SW480 (cell line): ENCODE measurements at regions not wholly inside any gene's neighbourhood (a gene's known extent, or its start where the extent isn't known, plus 50 kb on each side); places are given as distances from the start of the nearest gene placed in this dataset.
"Not testable (repeated sequence)": the region's sequence is repeated elsewhere in the genome, so short reads cannot be mapped to it uniquely, and the experiment has no call there.

Source experiments
- DNase-seq: peaks from one replicate; pipeline ENCODE4 v3.0.0-alpha.2; 2016; ENCODE audit warnings: low spot score

DNA sequence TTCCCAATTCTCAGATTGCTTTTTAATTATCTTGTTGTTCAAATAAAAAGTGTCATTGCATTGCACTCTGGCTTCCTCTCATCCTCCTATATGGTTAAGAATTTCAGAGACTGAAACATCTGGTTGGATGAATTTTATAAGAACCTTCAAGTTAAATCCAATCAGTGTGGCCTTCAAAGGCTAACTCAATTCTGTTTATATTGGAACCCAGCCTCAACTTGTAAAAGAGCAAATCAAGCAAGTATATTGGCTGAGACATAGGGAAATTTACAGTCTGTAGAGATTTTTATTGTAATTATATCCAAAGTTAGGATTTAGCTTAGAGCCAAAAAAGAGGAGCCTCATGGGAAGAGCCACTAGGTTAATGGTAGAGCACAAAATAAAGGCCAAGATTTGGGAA, 159.9 kb upstream of the FER start:
- no peak for DNase-seq

DNA sequence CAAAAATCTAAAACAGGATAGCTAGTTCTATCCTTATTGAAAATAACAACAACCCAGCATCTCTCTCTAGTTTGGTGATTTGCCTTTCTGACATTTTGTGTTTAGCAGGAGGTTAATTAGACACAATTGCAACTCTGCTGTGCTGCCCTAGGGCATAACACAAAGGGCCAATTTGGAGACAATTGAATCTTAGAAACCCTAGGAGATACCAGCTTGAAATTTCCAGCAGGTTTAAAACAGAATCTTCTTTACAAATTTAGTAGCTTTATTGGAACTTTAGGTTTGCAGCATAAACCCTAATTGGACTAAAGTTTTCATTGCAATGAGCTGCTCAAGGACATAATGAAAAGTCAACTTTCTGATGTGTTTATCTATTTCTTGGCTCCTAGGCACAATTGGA, 166.7 kb upstream of the FER start:
- no peak for DNase-seq

DNA sequence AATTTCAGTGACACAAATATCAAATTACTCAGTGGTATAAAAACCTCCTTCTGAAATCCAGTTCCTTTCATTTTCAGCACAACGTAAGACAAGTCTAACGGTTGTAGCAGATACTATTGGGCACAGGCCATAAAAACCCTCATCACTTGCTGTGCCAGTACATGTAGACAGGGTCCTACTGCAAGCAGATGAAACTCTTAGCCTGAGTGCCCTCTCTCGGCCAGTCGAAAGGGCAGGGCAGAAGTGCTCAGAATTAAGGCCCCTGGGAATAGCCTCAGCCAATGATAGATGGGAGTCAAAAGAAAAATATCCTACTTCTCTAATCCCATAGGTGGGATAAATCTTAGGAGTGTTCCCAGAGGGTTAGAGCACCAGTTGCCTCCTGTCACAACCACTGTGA, 168.5 kb upstream of the FER start:
- no peak for DNase-seq

DNA sequence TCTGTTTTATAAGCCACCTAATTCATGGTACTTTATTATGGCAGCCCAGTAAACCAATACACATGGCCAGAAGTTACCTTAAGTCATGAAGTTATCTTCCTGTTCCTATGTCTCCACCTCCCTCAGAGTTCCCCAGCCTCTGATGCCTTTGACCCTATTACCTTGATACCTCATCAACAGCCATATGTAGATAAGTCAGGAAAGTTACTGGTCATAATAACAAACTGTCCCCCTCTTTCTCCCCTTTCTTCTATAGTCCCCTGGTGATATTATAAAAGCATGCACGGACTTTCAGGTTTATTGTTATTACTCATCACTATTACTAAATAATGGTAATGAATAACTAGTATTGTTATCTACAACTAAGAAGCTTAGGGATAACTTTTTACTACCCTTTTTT, 168.9 kb upstream of the FER start:
- DNase-seq, result no peak

DNA sequence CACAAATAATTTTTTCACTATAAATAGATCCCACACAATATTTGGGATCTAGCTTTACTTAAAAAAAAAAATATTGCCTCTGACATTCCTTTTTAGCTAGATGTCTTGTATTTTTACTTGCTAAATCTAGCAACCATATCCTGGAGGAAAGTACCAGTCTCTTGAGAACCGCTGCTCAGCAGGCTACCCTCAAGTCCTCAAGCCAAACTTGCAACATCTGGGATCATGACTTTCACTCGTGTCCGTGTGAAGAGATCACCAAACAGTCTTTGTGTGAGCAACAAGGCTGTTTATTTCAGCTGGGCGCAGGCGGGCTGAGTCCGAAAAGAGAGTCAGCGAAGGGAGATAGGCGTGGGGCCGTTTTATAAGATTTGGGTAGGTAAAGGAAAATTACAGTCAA, 180.3 kb upstream of the FER start:
- no peak for DNase-seq

DNA sequence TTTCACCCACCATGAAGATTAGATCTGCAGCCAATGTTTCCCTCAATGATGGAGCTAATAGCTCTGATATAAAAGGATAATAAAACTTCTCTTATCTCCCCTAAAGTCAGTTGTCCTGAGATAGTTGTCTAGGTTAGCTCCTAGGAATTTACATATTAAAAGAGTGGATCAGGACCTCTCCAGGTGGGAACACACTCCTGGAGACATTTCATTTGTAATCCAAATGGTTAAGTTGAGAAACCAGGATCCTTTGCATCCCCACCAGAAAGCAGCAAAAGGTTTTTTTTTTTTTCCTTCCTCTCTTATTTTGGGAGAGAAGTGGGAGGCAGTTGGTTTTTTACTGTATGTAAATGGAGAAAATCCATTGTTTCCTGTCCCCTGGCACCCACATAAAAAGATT, 182.5 kb upstream of the FBXL17 start:
- no peak for DNase-seq

DNA sequence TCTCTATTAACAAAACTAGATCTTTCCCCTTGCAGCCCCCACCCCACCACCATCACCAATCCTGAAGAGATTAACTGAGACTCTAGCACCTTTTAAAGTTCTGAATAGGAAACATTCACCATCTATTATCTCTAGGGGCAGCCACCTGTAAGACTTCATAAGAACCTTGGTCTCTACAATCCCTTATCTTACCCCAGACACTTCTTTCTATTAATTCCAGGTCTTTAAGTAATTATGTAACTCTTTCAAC, 180.2 kb upstream of the FBXL17 start:
- no peak for DNase-seq

GRCh38 chr5:108561416-108562204, 179.7 kb upstream of the FBXL17 start:
- no peak for DNase-seq

DNA sequence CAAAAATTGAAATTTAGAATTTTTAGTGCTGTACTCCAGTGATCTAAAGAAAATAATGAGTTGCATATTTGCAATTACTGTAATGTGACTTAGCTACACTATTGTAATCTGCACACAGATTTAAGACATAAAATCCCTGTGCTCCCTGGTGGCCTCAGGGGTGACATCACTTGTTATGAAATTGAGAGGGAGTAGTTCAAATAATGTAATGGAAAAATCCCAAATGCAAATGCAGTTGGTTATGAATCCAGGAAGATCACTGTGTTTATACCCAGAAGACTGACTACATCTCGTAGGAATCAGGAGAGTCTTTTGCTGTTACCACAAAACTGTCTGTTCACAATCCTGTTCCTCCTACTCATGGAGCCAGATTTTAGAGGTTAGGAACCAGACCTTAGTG, 178.7 kb upstream of the FBXL17 start:
- no peak for DNase-seq

DNA sequence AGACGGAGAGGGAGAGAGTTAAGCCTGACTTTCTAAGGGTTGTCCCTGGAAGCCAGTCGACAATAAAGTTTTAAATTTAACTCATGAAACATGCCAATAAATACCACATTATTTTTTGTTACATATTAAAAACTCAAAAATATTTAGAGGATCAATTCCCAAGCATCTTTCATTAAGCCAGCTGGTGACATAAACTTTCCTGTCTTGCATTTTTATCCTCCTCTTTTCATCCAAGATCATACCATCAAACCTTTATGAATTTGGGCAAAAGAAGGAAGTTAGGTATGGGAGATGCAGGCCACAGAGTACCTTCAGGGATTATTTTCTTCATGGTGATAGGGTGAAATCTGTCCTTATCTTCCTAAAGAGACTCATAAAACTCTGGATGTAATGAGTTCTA, 178.3 kb upstream of the FBXL17 start:
- DNase-seq, result no peak

DNA sequence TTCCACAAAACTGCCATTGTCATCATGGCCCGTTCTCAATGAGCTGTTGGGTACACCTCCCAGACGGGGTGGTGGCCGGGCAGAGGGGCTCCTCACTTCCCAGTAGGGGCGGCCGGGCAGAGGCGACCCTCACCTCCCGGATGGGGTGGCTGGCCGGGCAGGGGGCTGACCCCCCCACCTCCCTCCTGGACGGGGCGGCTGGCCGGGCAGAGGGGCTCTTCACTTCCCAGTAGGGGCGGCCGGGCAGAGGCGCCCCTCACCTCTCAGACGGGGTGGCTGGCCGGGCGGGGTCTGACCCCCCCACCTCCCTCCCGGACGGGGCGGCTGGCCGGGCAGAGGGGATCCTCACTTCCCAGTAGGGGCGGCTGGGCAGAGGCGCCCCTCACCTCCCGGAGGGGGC, 176.9 kb upstream of the FBXL17 start:
- DNase-seq, result not testable (repeated sequence)

GRCh38 chr5:108558142-108558541, 176.2 kb upstream of the FBXL17 start:
- not testable (repeated sequence) for DNase-seq

- no peak for DNase-seq
These were observed 175.8 kb upstream of the FBXL17 start for GRCh38 chr5:108557686-108558085.

DNA sequence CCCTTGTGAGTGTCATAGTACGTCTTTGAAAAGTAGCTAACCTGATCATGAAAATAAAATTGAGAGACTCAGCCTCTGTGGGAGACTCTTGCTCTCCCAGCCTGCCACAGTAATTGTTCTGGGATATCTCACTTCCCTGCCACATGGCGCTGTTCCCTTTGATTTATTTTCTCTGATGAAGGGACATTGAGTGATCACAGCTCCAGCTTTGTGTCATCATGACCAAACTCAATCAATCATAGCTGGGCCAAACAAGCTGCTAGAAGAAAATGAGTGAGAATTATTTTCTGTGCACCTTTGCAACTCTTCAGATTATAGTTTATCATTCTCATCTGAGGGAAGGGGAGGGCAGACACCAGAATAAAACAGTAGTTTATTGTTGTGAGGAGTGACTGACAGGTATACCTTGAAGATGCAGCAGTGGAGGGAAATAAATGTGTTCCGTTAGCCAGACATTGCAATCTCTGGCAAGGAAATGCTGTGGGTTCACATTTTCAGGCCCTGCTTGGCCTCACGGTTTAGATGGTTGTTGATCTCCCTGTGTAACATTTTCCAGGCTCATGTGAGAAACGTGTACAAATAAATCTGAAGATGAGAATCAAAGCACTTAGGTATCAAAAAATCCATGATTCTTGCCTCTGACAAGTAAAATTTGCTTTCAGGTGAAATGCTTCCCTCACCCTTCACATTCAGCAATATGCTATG, 174.7 kb upstream of the FBXL17 start:
- no peak for DNase-seq

GRCh38 chr5:108548684-108549596, 167.0 kb upstream of the FBXL17 start:
- DNase-seq, result no peak

DNA sequence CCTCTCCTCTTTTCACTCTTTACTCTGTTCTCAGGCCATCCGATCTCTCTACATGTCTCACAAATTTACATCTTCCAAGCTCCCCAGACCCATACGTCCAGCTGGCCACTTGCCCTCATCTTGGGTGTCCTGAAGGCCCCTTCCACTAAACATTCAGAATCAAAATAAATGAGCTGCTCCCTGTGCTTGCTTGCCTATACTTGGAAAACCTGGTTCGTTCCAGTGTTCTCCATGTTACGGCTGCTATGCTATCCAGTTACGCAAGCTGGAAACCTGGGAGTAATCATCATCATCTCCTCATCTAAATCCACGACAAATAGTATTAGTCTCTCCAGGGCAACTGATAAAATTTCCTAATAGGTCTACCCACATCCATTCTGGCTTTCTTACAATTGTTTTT, 165.0 kb upstream of the FBXL17 start:
- DNase-seq, result no peak

DNA sequence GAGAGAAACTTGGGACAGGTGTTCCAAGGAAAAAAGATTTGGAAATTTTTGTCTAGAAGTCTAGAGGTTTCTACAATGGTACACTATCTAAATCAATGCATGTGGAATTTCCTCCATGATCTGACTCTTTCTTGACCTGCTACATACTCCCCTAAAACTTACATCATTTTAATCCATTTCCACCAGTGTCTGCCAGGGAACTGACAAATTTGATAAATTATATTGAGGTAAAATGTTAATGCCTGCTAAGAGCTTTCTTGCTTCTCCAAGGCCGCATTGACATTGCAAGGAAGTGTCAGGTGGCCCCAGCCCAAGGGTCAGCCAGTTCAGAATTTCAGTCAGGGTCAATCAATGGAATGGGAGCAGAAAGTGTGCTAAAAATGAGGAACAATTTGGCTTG, 163.4 kb upstream of the FBXL17 start:
- DNase-seq, result no peak

GRCh38 chr5:108543486-108543885, 161.6 kb upstream of the FBXL17 start:
- DNase-seq, result no peak

GRCh38 chr5:108541836-108542235, 159.9 kb upstream of the FBXL17 start:
- DNase-seq, result no peak

- DNase-seq, result no peak
These were observed 154.4 kb upstream of the FBXL17 start for GRCh38 chr5:108536321-108536720.

DNA sequence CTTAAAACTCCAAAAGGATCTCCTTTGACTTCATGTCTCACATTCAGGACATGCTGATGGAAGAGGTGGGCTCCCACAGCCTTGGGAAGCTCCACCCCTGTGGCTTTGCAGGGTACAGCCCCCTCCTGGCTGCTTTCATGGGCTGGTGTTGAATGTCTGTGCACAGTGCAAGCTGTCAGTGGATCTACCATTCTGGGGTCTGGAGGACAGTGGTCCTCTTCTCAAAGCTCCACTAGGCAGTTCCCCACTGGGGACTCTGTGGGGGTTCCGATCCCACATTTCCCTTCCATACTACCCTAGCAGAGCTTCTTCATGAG, 150.2 kb upstream of the FBXL17 start:
- not testable (repeated sequence) for DNase-seq

DNA sequence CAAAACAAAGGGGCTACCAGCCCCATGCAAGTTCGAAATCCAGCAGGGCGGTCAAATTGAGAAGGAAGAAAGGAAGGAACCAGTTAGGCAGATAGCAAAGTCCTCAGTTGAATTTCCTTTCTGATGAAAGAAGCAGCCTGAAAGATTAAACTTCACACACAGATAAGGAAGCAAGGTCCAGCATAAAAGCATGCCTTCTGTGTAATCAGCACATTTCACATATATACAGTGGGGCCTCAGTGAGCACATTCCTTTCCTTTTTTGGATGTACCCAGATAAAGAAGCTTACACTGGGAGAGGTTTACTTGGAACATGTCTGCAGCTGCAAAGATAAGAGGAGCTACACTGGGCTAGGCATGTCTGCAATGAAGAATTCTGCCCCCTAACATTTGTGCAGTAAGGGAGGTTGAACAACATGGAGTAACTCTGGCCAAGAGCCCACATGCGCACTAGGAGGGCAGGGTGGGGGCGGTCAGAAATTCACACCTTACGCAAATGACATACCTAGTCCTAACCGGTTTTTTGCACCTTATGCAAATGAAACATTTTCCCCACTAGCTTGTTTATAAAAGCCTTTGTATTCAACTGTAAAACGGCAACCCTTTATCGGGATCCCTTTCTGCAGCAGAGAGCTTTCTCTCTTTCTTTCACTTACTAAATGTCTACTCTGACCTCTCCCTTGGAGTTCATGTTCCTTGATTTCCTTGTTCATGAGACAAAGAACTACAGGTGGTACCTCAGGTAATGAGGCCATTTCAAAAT, 149.7 kb upstream of the FBXL17 start:
- DNase-seq, result no peak
